ENCODE measurements at regions not wholly inside any gene's neighbourhood (a gene's known extent, or its start where the extent isn't known, plus 50 kb on each side); places are given as distances from the start of the nearest gene placed in this dataset.

DNA sequence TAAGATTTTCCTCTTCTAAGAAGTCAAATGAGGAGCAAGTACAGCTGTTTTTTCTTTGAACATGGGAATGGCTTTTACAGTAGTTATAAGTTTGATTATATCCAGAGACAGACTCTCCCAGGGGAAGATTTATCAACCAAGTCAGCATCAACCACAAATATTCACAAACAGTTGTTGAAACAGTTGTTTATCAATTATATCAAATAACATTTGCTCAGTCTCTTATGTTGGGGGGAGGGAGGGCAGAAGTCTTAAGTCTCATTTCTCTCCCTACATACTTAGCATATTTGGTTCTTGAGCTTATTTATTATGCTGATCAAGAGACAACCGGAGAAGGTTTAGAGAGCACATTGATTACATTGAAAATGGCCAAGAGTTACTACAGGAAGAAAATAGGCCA lies 110.1 kb downstream of the FBXO8 start:
- Mint-ChIP-seq H3K4me3 (no peak overlapping the region), H3K4me1 (no peaks in the 10 kb centered on the region), H3K36me3 (no peaks in the 10 kb centered on the region), H3K27me3 (ENCODE audit: insufficient read depth, low read depth) (no peaks in the 10 kb centered on the region), H3K27ac (no peak overlapping the region), H3K9me3 (no peaks in the 10 kb centered on the region)
- H4K20me1 ChIP-seq (ENCODE audit: low read depth), result no peaks in the 10 kb centered on the region
- no peaks in the 10 kb centered on the region for H3K79me2 ChIP-seq (ENCODE audit: low read depth)
- no peak overlapping the region for H3K4me3 ChIP-seq
- no peak for DNase-seq (ENCODE audit: low spot score)
- H3K9ac ChIP-seq, result no peak overlapping the region
- H3K4me2 ChIP-seq, result no peak overlapping the region
- TF ChIP-seq, protein P1, sequence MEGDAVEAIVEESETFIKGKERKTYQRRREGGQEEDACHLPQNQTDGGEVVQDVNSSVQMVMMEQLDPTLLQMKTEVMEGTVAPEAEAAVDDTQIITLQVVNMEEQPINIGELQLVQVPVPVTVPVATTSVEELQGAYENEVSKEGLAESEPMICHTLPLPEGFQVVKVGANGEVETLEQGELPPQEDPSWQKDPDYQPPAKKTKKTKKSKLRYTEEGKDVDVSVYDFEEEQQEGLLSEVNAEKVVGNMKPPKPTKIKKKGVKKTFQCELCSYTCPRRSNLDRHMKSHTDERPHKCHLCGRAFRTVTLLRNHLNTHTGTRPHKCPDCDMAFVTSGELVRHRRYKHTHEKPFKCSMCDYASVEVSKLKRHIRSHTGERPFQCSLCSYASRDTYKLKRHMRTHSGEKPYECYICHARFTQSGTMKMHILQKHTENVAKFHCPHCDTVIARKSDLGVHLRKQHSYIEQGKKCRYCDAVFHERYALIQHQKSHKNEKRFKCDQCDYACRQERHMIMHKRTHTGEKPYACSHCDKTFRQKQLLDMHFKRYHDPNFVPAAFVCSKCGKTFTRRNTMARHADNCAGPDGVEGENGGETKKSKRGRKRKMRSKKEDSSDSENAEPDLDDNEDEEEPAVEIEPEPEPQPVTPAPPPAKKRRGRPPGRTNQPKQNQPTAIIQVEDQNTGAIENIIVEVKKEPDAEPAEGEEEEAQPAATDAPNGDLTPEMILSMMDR (IDR thresholded peaks at IDR 0.05), result no peak
- TF ChIP-seq EZH2phosphoT487 (IDR thresholded peaks at IDR 0.05), result no peak
- no peak for TF ChIP-seq EZH2 (IDR thresholded peaks at IDR 0.05)
- no peaks in the 10 kb centered on the region for H3K36me3 ChIP-seq
- H3K9me3 ChIP-seq (ENCODE audit: low read depth), result no peaks in the 10 kb centered on the region
- no peaks in the 10 kb centered on the region for H3F3A ChIP-seq (ENCODE audit: low read depth)
- no peaks in the 10 kb centered on the region for H3K27me3 ChIP-seq
- H3K4me1 ChIP-seq, result no peaks in the 10 kb centered on the region
- no peak overlapping the region for H2AFZ ChIP-seq (replicated peaks)
- H3K27ac ChIP-seq, result no peak overlapping the region

DNA sequence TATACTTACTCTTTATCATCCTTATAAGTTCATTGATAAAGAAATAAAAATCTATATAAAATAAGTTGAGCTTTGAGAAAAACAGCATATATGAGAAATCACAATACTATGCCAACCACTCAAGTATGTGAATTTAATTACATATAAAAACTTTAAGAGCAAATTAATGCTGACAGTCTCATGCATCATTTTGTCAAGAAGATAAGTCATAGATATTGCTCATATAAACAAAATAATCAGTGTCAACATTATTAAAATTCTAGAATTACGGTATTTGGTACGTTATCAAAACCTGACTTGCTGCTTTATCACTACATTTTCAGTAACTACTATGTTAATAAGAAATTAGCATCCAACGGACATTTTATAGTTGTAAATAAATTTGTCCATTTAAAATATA lies 111.2 kb downstream of the FBXO8 start:
- H3K9ac ChIP-seq, result no peak overlapping the region
- no peaks in the 10 kb centered on the region for H3K9me3 ChIP-seq (ENCODE audit: low read depth)
- H3K27ac ChIP-seq, result no peak overlapping the region
- Mint-ChIP-seq H3K27ac (no peak overlapping the region), H3K4me1 (no peaks in the 10 kb centered on the region), H3K9me3 (no peaks in the 10 kb centered on the region), H3K27me3 (ENCODE audit: insufficient read depth, low read depth) (no peaks in the 10 kb centered on the region), H3K4me3 (no peak overlapping the region), H3K36me3 (no peaks in the 10 kb centered on the region)
- H3K4me3 ChIP-seq, result no peak overlapping the region
- no peak overlapping the region for H3K4me2 ChIP-seq
- H3F3A ChIP-seq (ENCODE audit: low read depth), result no peaks in the 10 kb centered on the region
- H2AFZ ChIP-seq (replicated peaks), result no peak overlapping the region
- DNase-seq (ENCODE audit: low spot score), result no peak
- no peaks in the 10 kb centered on the region for H4K20me1 ChIP-seq (ENCODE audit: low read depth)
- H3K79me2 ChIP-seq (ENCODE audit: low read depth), result no peaks in the 10 kb centered on the region
- no peaks in the 10 kb centered on the region for H3K27me3 ChIP-seq
- TF ChIP-seq, protein P1 (IDR thresholded peaks at IDR 0.05), result no peak
- TF ChIP-seq EZH2phosphoT487 (IDR thresholded peaks at IDR 0.05) (no peak), EZH2 (IDR thresholded peaks at IDR 0.05) (no peak)
- H3K36me3 ChIP-seq, result no peaks in the 10 kb centered on the region
- no peaks in the 10 kb centered on the region for H3K4me1 ChIP-seq

DNA sequence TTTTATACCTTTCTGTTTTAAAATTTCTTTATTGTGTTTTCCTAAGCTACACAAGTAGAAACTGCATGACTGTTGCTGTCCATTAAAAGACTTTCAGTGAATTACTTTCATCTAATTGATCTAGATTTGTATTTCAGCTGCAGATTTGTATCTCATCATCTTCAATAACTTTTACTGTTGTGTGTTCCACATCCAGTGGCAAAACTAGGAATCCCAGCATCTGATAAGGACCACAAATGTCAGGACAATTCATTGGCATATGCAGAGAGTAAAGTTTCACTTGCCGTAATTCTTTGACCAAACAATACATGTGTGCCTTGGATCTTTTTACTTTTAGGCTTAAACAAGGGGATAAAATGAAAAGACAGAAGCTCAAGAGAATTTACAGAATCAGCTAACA lies 112.6 kb downstream of the FBXO8 start:
- no peaks in the 10 kb centered on the region for H3K9me3 Mint-ChIP-seq
- H2AFZ ChIP-seq (replicated peaks), result no peak overlapping the region
- no peak for TF ChIP-seq EZH2phosphoT487 (IDR thresholded peaks at IDR 0.05)
- no peak for TF ChIP-seq EZH2 (IDR thresholded peaks at IDR 0.05)
- TF ChIP-seq, protein P1 (IDR thresholded peaks at IDR 0.05), result no peak
- no peak for DNase-seq (ENCODE audit: low spot score)
- H3K4me3 Mint-ChIP-seq, result no peak overlapping the region
- no peaks in the 10 kb centered on the region for H3K4me1 ChIP-seq
- no peaks in the 10 kb centered on the region for H3K27me3 ChIP-seq
- no peak overlapping the region for H3K27ac ChIP-seq
- no peaks in the 10 kb centered on the region for H3K36me3 Mint-ChIP-seq
- H3K4me3 ChIP-seq, result no peak overlapping the region
- H3K9ac ChIP-seq, result no peak overlapping the region
- H3K9me3 ChIP-seq (ENCODE audit: low read depth), result no peaks in the 10 kb centered on the region
- no peaks in the 10 kb centered on the region for H3K27me3 Mint-ChIP-seq (ENCODE audit: insufficient read depth, low read depth)
- no peaks in the 10 kb centered on the region for H4K20me1 ChIP-seq (ENCODE audit: low read depth)
- H3K4me2 ChIP-seq, result no peak overlapping the region
- H3K36me3 ChIP-seq, result no peaks in the 10 kb centered on the region
- no peaks in the 10 kb centered on the region for H3K4me1 Mint-ChIP-seq
- H3K27ac Mint-ChIP-seq, result no peak overlapping the region
- H3K79me2 ChIP-seq (ENCODE audit: low read depth), result no peaks in the 10 kb centered on the region
- no peaks in the 10 kb centered on the region for H3F3A ChIP-seq (ENCODE audit: low read depth)

DNA sequence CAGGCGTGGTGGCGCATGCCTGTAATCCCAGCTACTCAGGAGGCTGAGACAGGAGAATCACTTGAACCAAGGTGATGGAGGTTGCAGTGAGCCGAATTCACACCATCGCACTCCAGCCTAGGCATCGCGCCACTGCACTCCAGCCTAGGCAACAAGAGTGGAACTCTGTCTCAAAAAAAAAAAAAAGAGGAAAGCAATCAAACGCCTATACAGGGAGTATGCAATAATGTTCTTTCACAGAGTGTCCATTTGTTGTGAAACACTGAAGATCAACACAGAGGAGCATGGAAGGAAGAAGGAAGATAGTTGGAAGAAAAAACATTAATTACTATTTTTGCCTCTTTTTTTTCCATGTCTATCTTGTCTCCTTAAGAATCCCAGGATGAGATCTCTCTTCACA lies 113.4 kb downstream of the FBXO8 start:
- Mint-ChIP-seq H3K4me3 (no peak overlapping the region), H3K9me3 (no peaks in the 10 kb centered on the region), H3K27me3 (ENCODE audit: insufficient read depth, low read depth) (no peaks in the 10 kb centered on the region), H3K4me1 (no peaks in the 10 kb centered on the region), H3K27ac (no peak overlapping the region), H3K36me3 (no peaks in the 10 kb centered on the region)
- H3K27me3 ChIP-seq, result no peaks in the 10 kb centered on the region
- H4K20me1 ChIP-seq (ENCODE audit: low read depth), result no peaks in the 10 kb centered on the region
- H3K4me1 ChIP-seq, result no peaks in the 10 kb centered on the region
- no peaks in the 10 kb centered on the region for H3K36me3 ChIP-seq
- TF ChIP-seq EZH2 (IDR thresholded peaks at IDR 0.05) (no peak), EZH2phosphoT487 (IDR thresholded peaks at IDR 0.05) (no peak)
- TF ChIP-seq, protein P1 (IDR thresholded peaks at IDR 0.05), result no peak
- H3K9me3 ChIP-seq (ENCODE audit: low read depth), result no peaks in the 10 kb centered on the region
- no peak overlapping the region for H3K4me2 ChIP-seq
- no peaks in the 10 kb centered on the region for H3K79me2 ChIP-seq (ENCODE audit: low read depth)
- H3K4me3 ChIP-seq, result no peak overlapping the region
- H2AFZ ChIP-seq (replicated peaks), result no peak overlapping the region
- no peaks in the 10 kb centered on the region for H3F3A ChIP-seq (ENCODE audit: low read depth)
- no peak for DNase-seq (ENCODE audit: low spot score)
- H3K9ac ChIP-seq, result no peak overlapping the region
- H3K27ac ChIP-seq, result no peak overlapping the region
